ENCODE measurements at regions not wholly inside any gene's neighbourhood (a gene's known extent, or its start where the extent isn't known, plus 50 kb on each side); places are given as distances from the start of the nearest gene placed in this dataset.

GRCh38 chr9:80004714-80005113, 432.9 kb downstream of the TLE4 start:
- Histone ChIP-seq H3K9me3 (ENCODE audit: insufficient read depth, low read depth, low read length) (no peaks in the 10 kb centered on the region), H3K36me3 (ENCODE audit: insufficient read depth, low read depth, low read length) (no peaks in the 10 kb centered on the region), H3K27ac (ENCODE audit: low read length) (no peak overlapping the region), H3K4me1 (ENCODE audit: insufficient read depth, low read length) (no peaks in the 10 kb centered on the region), H3K9ac (ENCODE audit: low read depth, low read length) (no peak overlapping the region), H3K4me3 (ENCODE audit: low read length) (no peak overlapping the region), H3K27me3 (ENCODE audit: insufficient read depth, low read length) (no peaks in the 10 kb centered on the region)

- Histone ChIP-seq H3K27ac (ENCODE audit: low read length) (no peak overlapping the region), H3K27me3 (ENCODE audit: insufficient read depth, low read length) (no peaks in the 10 kb centered on the region), H3K36me3 (ENCODE audit: insufficient read depth, low read depth, low read length) (no peaks in the 10 kb centered on the region), H3K9me3 (ENCODE audit: insufficient read depth, low read depth, low read length) (no peaks in the 10 kb centered on the region), H3K4me3 (ENCODE audit: low read length) (no peak overlapping the region), H3K4me1 (ENCODE audit: insufficient read depth, low read length) (no peaks in the 10 kb centered on the region), H3K9ac (ENCODE audit: low read depth, low read length) (no peak overlapping the region)
Observed at GRCh38 chr9:79990536-79990935, 418.8 kb downstream of the TLE4 start.

- Histone ChIP-seq H3K9ac (ENCODE audit: low read depth, low read length) (no peak overlapping the region), H3K4me3 (ENCODE audit: low read length) (no peak overlapping the region), H3K4me1 (ENCODE audit: insufficient read depth, low read length) (no peaks in the 10 kb centered on the region), H3K27me3 (ENCODE audit: insufficient read depth, low read length) (no peaks in the 10 kb centered on the region), H3K9me3 (ENCODE audit: insufficient read depth, low read depth, low read length) (no peaks in the 10 kb centered on the region), H3K36me3 (ENCODE audit: insufficient read depth, low read depth, low read length) (no peaks in the 10 kb centered on the region), H3K27ac (ENCODE audit: low read length) (no peak overlapping the region)
Observed at GRCh38 chr9:79989079-79989478, 417.3 kb downstream of the TLE4 start.

- Histone ChIP-seq H3K27ac (ENCODE audit: low read length) (no peak overlapping the region), H3K27me3 (ENCODE audit: insufficient read depth, low read length) (no peaks in the 10 kb centered on the region), H3K4me1 (ENCODE audit: insufficient read depth, low read length) (no peaks in the 10 kb centered on the region), H3K4me3 (ENCODE audit: low read length) (no peak overlapping the region), H3K9me3 (ENCODE audit: insufficient read depth, low read depth, low read length) (no peaks in the 10 kb centered on the region), H3K36me3 (ENCODE audit: insufficient read depth, low read depth, low read length) (no peaks in the 10 kb centered on the region), H3K9ac (ENCODE audit: low read depth, low read length) (no peak overlapping the region)
Observed at GRCh38 chr9:79988126-79988525, 416.4 kb downstream of the TLE4 start.

- H3K27me3 ChIP-seq (ENCODE audit: insufficient read depth, low read length): no peaks in the 10 kb centered on the region
- H3K4me1 ChIP-seq (ENCODE audit: insufficient read depth, low read length): no peaks in the 10 kb centered on the region
- H3K4me3 ChIP-seq (ENCODE audit: low read length): no peak overlapping the region
- H3K9ac ChIP-seq (ENCODE audit: low read depth, low read length): no peak overlapping the region
- no peaks in the 10 kb centered on the region for H3K9me3 ChIP-seq (ENCODE audit: insufficient read depth, low read depth, low read length)
- no peaks in the 10 kb centered on the region for H3K36me3 ChIP-seq (ENCODE audit: insufficient read depth, low read depth, low read length)
- no peak overlapping the region for H3K27ac ChIP-seq (ENCODE audit: low read length)
Observed at GRCh38 chr9:79986437-79986836, 414.7 kb downstream of the TLE4 start.

- no peak overlapping the region for H3K9ac ChIP-seq (ENCODE audit: low read depth, low read length)
- no peaks in the 10 kb centered on the region for H3K9me3 ChIP-seq (ENCODE audit: insufficient read depth, low read depth, low read length)
- no peak overlapping the region for H3K4me3 ChIP-seq (ENCODE audit: low read length)
Observed at GRCh38 chr9:79985772-79986171, 414.0 kb downstream of the TLE4 start.

GRCh38 chr9:79985264-79985663, 413.5 kb downstream of the TLE4 start:
- H3K4me1 ChIP-seq (ENCODE audit: insufficient read depth, low read length): no peaks in the 10 kb centered on the region
- no peaks in the 10 kb centered on the region for H3K27me3 ChIP-seq (ENCODE audit: insufficient read depth, low read length)
- H3K36me3 ChIP-seq (ENCODE audit: insufficient read depth, low read depth, low read length): no peaks in the 10 kb centered on the region
- no peak overlapping the region for H3K27ac ChIP-seq (ENCODE audit: low read length)
- H3K9ac ChIP-seq (ENCODE audit: low read depth, low read length): no peak overlapping the region
- H3K9me3 ChIP-seq (ENCODE audit: insufficient read depth, low read depth, low read length): no peaks in the 10 kb centered on the region
- H3K4me3 ChIP-seq (ENCODE audit: low read length): no peak overlapping the region

More at GRCh38 chr9:79985772-79986171, 414.0 kb downstream of the TLE4 start:
- Histone ChIP-seq H3K36me3 (ENCODE audit: insufficient read depth, low read depth, low read length) (no peaks in the 10 kb centered on the region), H3K27me3 (ENCODE audit: insufficient read depth, low read length) (no peaks in the 10 kb centered on the region), H3K4me1 (ENCODE audit: insufficient read depth, low read length) (no peaks in the 10 kb centered on the region), H3K27ac (ENCODE audit: low read length) (no peak overlapping the region)

GRCh38 chr9:79984429-79985067, 412.8 kb downstream of the TLE4 start:
- Histone ChIP-seq H3K4me3 (ENCODE audit: low read length) (no peak overlapping the region), H3K9me3 (ENCODE audit: insufficient read depth, low read depth, low read length) (no peaks in the 10 kb centered on the region), H3K4me1 (ENCODE audit: insufficient read depth, low read length) (no peaks in the 10 kb centered on the region), H3K27me3 (ENCODE audit: insufficient read depth, low read length) (no peaks in the 10 kb centered on the region), H3K36me3 (ENCODE audit: insufficient read depth, low read depth, low read length) (no peaks in the 10 kb centered on the region), H3K9ac (ENCODE audit: low read depth, low read length) (no peak overlapping the region), H3K27ac (ENCODE audit: low read length) (no peak overlapping the region)

GRCh38 chr9:79980432-79980831, 408.7 kb downstream of the TLE4 start:
- Histone ChIP-seq H3K9ac (ENCODE audit: low read depth, low read length) (no peak overlapping the region), H3K27me3 (ENCODE audit: insufficient read depth, low read length) (no peaks in the 10 kb centered on the region), H3K4me1 (ENCODE audit: insufficient read depth, low read length) (no peaks in the 10 kb centered on the region; the same call in 1 of the 2 replicates), H3K27ac (ENCODE audit: low read length) (no peak overlapping the region), H3K9me3 (ENCODE audit: insufficient read depth, low read depth, low read length) (no peaks in the 10 kb centered on the region), H3K4me3 (ENCODE audit: low read length) (no peak overlapping the region), H3K36me3 (ENCODE audit: insufficient read depth, low read depth, low read length) (no peaks in the 10 kb centered on the region)

GRCh38 chr9:79977510-79978197, 405.9 kb downstream of the TLE4 start:
- peaks cover 3% of the 10 kb centered on the region; the same call in 1 of the 2 replicates for H3K4me1 ChIP-seq (ENCODE audit: insufficient read depth, low read length)
- H3K27me3 ChIP-seq (ENCODE audit: insufficient read depth, low read length): no peaks in the 10 kb centered on the region
- no peaks in the 10 kb centered on the region for H3K9me3 ChIP-seq (ENCODE audit: insufficient read depth, low read depth, low read length)
- H3K27ac ChIP-seq (ENCODE audit: low read length): no peak overlapping the region
- no peak overlapping the region for H3K4me3 ChIP-seq (ENCODE audit: low read length)
- H3K9ac ChIP-seq (ENCODE audit: low read depth, low read length): no peak overlapping the region
- no peaks in the 10 kb centered on the region for H3K36me3 ChIP-seq (ENCODE audit: insufficient read depth, low read depth, low read length)

- no peak overlapping the region for H3K27ac ChIP-seq (ENCODE audit: low read length)
- no peak overlapping the region for H3K9ac ChIP-seq (ENCODE audit: low read depth, low read length)
- H3K9me3 ChIP-seq (ENCODE audit: insufficient read depth, low read depth, low read length): no peaks in the 10 kb centered on the region
- peaks cover 3% of the 10 kb centered on the region; the same call in 1 of the 2 replicates for H3K4me1 ChIP-seq (ENCODE audit: insufficient read depth, low read length)
- no peaks in the 10 kb centered on the region for H3K36me3 ChIP-seq (ENCODE audit: insufficient read depth, low read depth, low read length)
- no peaks in the 10 kb centered on the region for H3K27me3 ChIP-seq (ENCODE audit: insufficient read depth, low read length)
- no peak overlapping the region for H3K4me3 ChIP-seq (ENCODE audit: low read length)
Observed at GRCh38 chr9:79977074-79977435, 405.3 kb downstream of the TLE4 start.

Measured in iPS-20b (cell line).